Kidney epithelial cell (primary cell): ENCODE measurements at regions not wholly inside any gene's neighbourhood (a gene's known extent, or its start where the extent isn't known, plus 50 kb on each side); places are given as distances from the start of the nearest gene placed in this dataset.

Source experiments
- DNase-seq: peaks from one replicate; pipeline ENCODE4 v3.0.0-alpha.2; 2010; ENCODE audit warnings: low read depth
- H3K27me3 ChIP-seq: 2 replicates; pipeline ENCODE4 v1.6.0; 2011; ENCODE audit warnings: low read length; ENCODE audit not compliant: control insufficient read depth, insufficient read depth
- H3K36me3 ChIP-seq: 2 replicates; pipeline ENCODE4 v1.5.1; 2011; ENCODE audit warnings: low read length; ENCODE audit not compliant: control insufficient read depth, insufficient read depth
- H3K4me3 ChIP-seq: 2 replicates; pipeline ENCODE4 v1.5.1; 2011; ENCODE audit warnings: low read depth, mild to moderate bottlenecking, control low read depth, low read length
- TF ChIP-seq, protein P1 (sequence below): IDR thresholded peaks from 2 replicates; pipeline ENCODE4 v1.5.1; 2011; ENCODE audit warnings: mild to moderate bottlenecking, moderate library complexity, low read length, control low read depth, inconsistent platforms; ENCODE audit not compliant: insufficient read depth, poor library complexity, severe bottlenecking

DNA sequence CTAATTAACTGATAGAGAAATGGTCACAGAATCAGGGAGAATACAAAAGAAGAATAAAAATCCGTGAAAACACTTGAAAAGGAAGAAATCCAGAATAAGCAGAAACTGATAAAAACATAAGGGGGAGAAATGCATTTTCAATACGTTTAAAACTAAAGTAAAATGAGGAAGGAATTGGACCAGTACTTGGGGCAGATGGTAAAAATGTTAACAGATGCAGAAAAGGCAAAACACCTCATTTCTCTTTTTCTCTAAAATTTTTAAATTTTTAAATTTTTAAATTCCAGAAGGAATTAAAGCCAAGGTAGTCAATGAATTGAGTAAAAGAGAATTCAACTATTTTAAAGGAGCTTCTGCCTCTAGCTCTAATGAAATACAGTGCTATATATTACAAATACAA is 353.9 kb downstream of the METTL4 start:
- TF ChIP-seq, protein P1, sequence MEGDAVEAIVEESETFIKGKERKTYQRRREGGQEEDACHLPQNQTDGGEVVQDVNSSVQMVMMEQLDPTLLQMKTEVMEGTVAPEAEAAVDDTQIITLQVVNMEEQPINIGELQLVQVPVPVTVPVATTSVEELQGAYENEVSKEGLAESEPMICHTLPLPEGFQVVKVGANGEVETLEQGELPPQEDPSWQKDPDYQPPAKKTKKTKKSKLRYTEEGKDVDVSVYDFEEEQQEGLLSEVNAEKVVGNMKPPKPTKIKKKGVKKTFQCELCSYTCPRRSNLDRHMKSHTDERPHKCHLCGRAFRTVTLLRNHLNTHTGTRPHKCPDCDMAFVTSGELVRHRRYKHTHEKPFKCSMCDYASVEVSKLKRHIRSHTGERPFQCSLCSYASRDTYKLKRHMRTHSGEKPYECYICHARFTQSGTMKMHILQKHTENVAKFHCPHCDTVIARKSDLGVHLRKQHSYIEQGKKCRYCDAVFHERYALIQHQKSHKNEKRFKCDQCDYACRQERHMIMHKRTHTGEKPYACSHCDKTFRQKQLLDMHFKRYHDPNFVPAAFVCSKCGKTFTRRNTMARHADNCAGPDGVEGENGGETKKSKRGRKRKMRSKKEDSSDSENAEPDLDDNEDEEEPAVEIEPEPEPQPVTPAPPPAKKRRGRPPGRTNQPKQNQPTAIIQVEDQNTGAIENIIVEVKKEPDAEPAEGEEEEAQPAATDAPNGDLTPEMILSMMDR, result no peak
- Histone ChIP-seq H3K27me3 (no peaks in the 10 kb centered on the region), H3K36me3 (no peaks in the 10 kb centered on the region), H3K4me3 (no peak overlapping the region)
- DNase-seq, result no peak

DNA sequence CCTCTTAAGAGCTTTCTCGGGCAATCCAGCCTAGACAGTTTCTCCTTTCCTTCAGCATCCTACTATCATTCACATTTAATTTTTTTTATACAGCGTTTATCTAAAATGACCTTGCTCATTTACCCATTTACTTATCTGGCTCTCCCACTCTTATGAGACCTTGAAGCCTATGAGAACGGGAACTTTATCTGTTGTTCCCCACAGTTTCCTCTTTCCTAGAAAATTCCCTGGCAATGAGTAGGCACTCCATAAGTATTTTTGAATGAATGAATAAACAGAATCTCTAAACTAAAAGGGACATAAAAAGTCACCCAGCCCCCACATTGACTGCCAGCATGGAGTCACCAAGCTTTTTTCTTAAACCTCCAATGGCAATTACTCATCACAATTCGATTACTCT is 353.2 kb downstream of the METTL4 start:
- TF ChIP-seq, protein P1, result no peak
- Histone ChIP-seq H3K4me3 (no peak overlapping the region), H3K36me3 (no peaks in the 10 kb centered on the region), H3K27me3 (no peaks in the 10 kb centered on the region)
- no peak for DNase-seq

DNA sequence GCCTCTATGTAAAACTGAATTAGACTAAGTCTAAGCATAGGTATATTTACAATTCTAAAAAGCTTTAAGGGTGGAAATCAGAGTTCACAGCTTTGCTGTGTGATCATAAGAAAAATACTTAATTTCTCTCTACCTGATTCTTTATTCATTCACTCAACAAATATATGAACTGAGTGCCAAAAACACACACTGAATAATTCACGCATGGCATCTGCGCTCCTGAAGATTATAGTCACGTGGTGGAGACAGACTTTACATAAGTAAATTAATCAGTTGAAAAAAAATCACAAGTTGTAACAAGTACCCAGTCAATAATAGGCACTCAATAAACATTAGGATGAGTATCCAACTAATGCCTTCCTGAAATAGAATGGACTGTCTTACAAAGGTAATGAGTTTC is 351.6 kb downstream of the METTL4 start:
- DNase-seq, result no peak
- TF ChIP-seq, protein P1, result no peak
- Histone ChIP-seq H3K27me3 (no peaks in the 10 kb centered on the region), H3K4me3 (no peak overlapping the region), H3K36me3 (no peaks in the 10 kb centered on the region)

DNA sequence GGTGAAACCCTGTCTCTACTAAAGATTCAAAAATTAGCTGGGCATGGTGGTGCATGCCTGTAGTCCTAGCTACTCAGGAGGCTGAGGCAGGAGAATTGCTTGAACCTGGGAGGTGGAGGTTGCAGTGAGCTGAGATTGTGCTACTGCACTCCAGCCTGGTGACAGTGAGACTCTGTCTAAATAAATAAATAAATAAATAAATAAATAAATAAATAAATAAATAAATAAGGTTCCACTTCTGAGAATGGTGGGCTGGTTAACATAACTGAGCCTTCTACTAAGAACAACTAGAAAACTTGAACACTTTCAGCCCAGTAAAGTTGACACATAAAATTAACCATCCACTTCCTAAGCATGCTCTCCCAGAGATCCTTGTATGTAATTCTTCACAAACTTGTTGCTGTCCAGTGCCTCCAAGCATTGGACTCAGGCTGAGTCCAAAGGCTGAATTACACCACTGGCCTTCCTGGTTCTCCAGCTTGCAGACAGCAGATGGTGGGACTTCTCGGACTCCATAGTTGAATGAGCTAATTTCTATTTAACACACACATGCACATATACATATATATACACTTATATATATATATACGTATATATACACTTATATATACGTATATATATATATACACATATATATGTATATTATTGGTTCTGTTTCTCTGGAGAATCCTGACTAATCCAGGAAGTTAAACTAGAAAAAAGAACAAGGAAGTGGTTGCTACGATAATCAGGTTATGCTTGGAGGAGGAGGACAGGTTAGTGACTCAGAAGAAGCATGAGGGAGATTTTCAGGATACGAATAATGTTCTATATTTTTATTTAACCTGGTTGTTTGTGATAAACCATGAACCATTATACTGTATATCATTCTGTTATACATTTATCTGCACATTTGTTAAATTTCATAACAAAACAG is 348.8 kb downstream of the METTL4 start:
- no peaks in the 10 kb centered on the region for H3K36me3 ChIP-seq
- H3K4me3 ChIP-seq, result no peak overlapping the region
- DNase-seq, result no peak
- no peaks in the 10 kb centered on the region for H3K27me3 ChIP-seq
- TF ChIP-seq, protein P1, result no peak

DNA sequence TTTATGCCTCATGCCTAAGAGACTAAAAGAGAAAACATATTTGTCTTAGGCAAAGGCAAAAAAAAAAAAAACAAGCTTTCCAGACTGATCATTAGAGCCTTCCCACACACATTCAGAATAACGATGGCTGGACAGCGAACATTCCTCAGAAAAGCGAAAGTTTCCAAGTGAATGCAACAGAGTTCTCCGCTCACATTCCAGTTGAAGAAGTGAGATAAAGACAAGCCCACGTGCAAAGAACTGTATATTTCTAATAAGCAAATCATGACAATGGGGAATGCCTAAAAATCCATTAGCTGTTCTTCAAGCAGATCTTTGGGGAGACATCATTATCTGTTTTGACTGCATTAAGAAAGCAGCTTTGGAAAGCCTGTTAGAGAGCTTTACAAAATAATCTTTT is 347.9 kb downstream of the METTL4 start:
- H3K27me3 ChIP-seq, result no peaks in the 10 kb centered on the region
- TF ChIP-seq, protein P1, result no peak
- no peak for DNase-seq
- H3K36me3 ChIP-seq, result no peaks in the 10 kb centered on the region
- H3K4me3 ChIP-seq, result peak overlapping the region; percentile 10

DNA sequence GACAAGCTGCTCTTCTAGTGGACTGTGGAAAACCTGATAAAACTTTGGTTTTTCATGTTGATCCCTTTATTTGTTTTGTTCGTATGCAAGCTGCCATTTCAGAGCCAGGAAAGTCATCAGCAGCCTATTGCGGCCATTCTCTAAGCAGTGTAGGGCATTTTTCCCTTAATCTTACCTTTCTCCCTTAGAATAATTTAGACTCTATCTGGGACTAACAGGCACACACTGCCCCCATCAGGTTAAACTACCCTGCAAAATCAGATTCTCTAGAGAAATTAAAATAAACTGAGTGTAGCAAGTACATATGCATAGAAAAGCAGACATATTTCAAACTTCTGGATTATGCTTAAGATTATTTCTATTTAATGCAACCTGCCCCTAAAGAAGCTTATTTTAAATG is 347.5 kb downstream of the METTL4 start:
- TF ChIP-seq, protein P1, result peak; percentile 53
- Histone ChIP-seq H3K36me3 (no peaks in the 10 kb centered on the region), H3K27me3 (no peaks in the 10 kb centered on the region), H3K4me3 (peak overlapping the region; percentile 10)
- DNase-seq, result no peak
